GM12892 (cell line): ENCODE measurements at regions not wholly inside any gene's neighbourhood (a gene's known extent, or its start where the extent isn't known, plus 50 kb on each side); places are given as distances from the start of the nearest gene placed in this dataset.

Experiments used
- POLR2A ChIP-seq: IDR thresholded peaks from 2 replicates; pipeline ENCODE4 v1.6.1; 2011; ENCODE audit warnings: low read depth, low read length, control low read depth
- POLR2AphosphoS5 ChIP-seq: IDR thresholded peaks from 2 replicates; pipeline ENCODE4 v1.6.1; 2011; ENCODE audit warnings: low read depth, low read length, control low read depth
- TAF1 ChIP-seq: IDR thresholded peaks from 2 replicates; pipeline ENCODE4 v1.6.1; 2011; ENCODE audit warnings: low read depth, mild to moderate bottlenecking, control low read depth, low read length, borderline replicate concordance

- TF ChIP-seq POLR2A, result no peak
- TF ChIP-seq TAF1, result no peak
- no peak for TF ChIP-seq POLR2AphosphoS5
Observed at GRCh38 chr6:56819604-56820003, 135.3 kb upstream of the BEND6 start.
